ENCODE measurements at regions not wholly inside any gene's neighbourhood (a gene's known extent, or its start where the extent isn't known, plus 50 kb on each side); places are given as distances from the start of the nearest gene placed in this dataset.
A peak's percentile ranks its signal among the peaks of the same experiment; 100 is the strongest.

- TF ChIP-seq ELF2 (CRISPR knock-in tag; IDR thresholded peaks at IDR 0.05), result no peak
- TF ChIP-seq, protein P1, sequence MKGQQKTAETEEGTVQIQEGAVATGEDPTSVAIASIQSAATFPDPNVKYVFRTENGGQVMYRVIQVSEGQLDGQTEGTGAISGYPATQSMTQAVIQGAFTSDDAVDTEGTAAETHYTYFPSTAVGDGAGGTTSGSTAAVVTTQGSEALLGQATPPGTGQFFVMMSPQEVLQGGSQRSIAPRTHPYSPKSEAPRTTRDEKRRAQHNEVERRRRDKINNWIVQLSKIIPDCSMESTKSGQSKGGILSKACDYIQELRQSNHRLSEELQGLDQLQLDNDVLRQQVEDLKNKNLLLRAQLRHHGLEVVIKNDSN (CRISPR knock-in tag; IDR thresholded peaks at IDR 0.05), result no peak
- no peak for TF ChIP-seq NFRKB (IDR thresholded peaks at IDR 0.05; ENCODE audit: low read depth)
- no peak for TF ChIP-seq RBFOX2 (IDR thresholded peaks at IDR 0.05; ENCODE audit: low read depth, low read length)
- TF ChIP-seq KHSRP (IDR thresholded peaks at IDR 0.05), result no peak
These were observed 716.8 kb upstream of the MIR17HG start (continued) for GRCh38 chr13:90630716-90631115.

- CTCF ChIA-PET (ENCODE audit: low intra/inter-chr PET ratio), result no interaction called here
- Histone ChIP-seq H4K20me1 (replicated peaks; ENCODE audit: control insufficient read depth, insufficient read depth, low read length) (no peaks in the 10 kb centered on the region), H2AFZ (ENCODE audit: low read depth, low read length) (no peak overlapping the region), H3K4me3 (no peak overlapping the region), H3K36me3 (ENCODE audit: control insufficient read depth, insufficient read depth, low read length) (no peaks in the 10 kb centered on the region), H3K4me1 (replicated peaks in 1 of 2; ENCODE audit: control insufficient read depth in 2 of 2, insufficient read depth in 2 of 2, low read length in 2 of 2) (no peaks in the 10 kb centered on the region), H3K9me3 (replicated peaks; ENCODE audit: control insufficient read depth, insufficient read depth, low read depth, low read length) (peaks cover 8% of the 10 kb centered on the region; the same call in 1 of the 2 replicates), H3K9ac (ENCODE audit: insufficient read depth in 1 of 2, low read depth in 2 of 2, low read length in 2 of 2) (no peak overlapping the region), H3K4me2 (ENCODE audit: insufficient read depth, low read length) (no peak overlapping the region), H3K27me3 (ENCODE audit: control insufficient read depth in 2 of 2, insufficient read depth in 2 of 2, low read length in 2 of 2) (no peaks in the 10 kb centered on the region), H3K79me2 (ENCODE audit: control insufficient read depth, insufficient read depth, low read length) (no peaks in the 10 kb centered on the region), H3K9me1 (ENCODE audit: control insufficient read depth, insufficient read depth, low read length) (no peaks in the 10 kb centered on the region), H3K27ac (ENCODE audit: extremely low read depth, low read depth, low read length) (no peak overlapping the region)
- no peak for FAIRE-seq
- ATAC-seq, result no peak
- in situ Hi-C loops (cut with MboI) (no loop called here), intact Hi-C loops (cut with micrococcal nuclease) (loop anchor here (10.0 kb wide), 1 partner anchor 57 kb away; no protein-coding TSS in a partner anchor)
- DNase-seq (ENCODE audit: extremely low read depth in 1 of 4, low spot score in 3 of 4), result no peak
- no TSS peak for BruUV-seq (replicated peaks)
- POLR2A ChIA-PET, result no interaction called here
- under 1% methylated on average over 3 of the region's 3 CpGs for WGBS (ENCODE audit: insufficient coverage, low coverage, missing lambda C conversion rate)
- TF ChIP-seq C11orf30 (IDR thresholded peaks at IDR 0.05; ENCODE audit: low read depth), result peak; percentile 63
- TF ChIP-seq NFE2 (IDR thresholded peaks at IDR 0.05; ENCODE audit: low read depth), result peak; percentile 83
- peak; percentile 86 for TF ChIP-seq MAFK (IDR thresholded peaks at IDR 0.05; ENCODE audit: low read length)
- no peak for TF ChIP-seq GATA2 (CRISPR knock-in tag; IDR thresholded peaks at IDR 0.05)
- TF ChIP-seq PHB (CRISPR knock-in tag; IDR thresholded peaks at IDR 0.05), result no peak
- TF ChIP-seq RCOR1 (IDR thresholded peaks at IDR 0.05; ENCODE audit: borderline replicate concordance in 1 of 2, low read depth in 2 of 2, low read length in 2 of 2), result no peak
- TF ChIP-seq, protein P2, sequence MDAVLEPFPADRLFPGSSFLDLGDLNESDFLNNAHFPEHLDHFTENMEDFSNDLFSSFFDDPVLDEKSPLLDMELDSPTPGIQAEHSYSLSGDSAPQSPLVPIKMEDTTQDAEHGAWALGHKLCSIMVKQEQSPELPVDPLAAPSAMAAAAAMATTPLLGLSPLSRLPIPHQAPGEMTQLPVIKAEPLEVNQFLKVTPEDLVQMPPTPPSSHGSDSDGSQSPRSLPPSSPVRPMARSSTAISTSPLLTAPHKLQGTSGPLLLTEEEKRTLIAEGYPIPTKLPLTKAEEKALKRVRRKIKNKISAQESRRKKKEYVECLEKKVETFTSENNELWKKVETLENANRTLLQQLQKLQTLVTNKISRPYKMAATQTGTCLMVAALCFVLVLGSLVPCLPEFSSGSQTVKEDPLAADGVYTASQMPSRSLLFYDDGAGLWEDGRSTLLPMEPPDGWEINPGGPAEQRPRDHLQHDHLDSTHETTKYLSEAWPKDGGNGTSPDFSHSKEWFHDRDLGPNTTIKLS (IDR thresholded peaks at IDR 0.05; ENCODE audit: borderline replicate concordance, low read depth), result no peak
- TF ChIP-seq DMBX1 (CRISPR knock-in tag; IDR thresholded peaks at IDR 0.05; ENCODE audit: borderline replicate concordance), result peak; percentile 71; the same call in 1 of the 2 replicates
- no peak for TF ChIP-seq HDGF (IDR thresholded peaks at IDR 0.05)
- TF ChIP-seq BCOR (IDR thresholded peaks at IDR 0.05), result no peak
- TF ChIP-seq, protein P3, sequence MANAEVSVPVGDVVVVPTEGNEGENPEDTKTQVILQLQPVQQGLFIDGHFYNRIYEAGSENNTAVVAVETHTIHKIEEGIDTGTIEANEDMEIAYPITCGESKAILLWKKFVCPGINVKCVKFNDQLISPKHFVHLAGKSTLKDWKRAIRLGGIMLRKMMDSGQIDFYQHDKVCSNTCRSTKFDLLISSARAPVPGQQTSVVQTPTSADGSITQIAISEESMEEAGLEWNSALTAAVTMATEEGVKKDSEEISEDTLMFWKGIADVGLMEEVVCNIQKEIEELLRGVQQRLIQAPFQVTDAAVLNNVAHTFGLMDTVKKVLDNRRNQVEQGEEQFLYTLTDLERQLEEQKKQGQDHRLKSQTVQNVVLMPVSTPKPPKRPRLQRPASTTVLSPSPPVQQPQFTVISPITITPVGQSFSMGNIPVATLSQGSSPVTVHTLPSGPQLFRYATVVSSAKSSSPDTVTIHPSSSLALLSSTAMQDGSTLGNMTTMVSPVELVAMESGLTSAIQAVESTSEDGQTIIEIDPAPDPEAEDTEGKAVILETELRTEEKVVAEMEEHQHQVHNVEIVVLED (CRISPR knock-in tag; IDR thresholded peaks at IDR 0.05), result no peak
- peak; percentile 29 for TF ChIP-seq ZNF699 (CRISPR knock-in tag; IDR thresholded peaks at IDR 0.05; ENCODE audit: insufficient replicate concordance)
- TF ChIP-seq, protein P4, sequence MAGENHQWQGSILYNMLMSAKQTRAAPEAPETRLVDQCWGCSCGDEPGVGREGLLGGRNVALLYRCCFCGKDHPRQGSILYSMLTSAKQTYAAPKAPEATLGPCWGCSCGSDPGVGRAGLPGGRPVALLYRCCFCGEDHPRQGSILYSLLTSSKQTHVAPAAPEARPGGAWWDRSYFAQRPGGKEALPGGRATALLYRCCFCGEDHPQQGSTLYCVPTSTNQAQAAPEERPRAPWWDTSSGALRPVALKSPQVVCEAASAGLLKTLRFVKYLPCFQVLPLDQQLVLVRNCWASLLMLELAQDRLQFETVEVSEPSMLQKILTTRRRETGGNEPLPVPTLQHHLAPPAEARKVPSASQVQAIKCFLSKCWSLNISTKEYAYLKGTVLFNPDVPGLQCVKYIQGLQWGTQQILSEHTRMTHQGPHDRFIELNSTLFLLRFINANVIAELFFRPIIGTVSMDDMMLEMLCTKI (IDR thresholded peaks at IDR 0.05; ENCODE audit: partially characterized antibody), result no peak
These were observed 715.3 kb upstream of the MIR17HG start for GRCh38 chr13:90632184-90632583.

All from K562 (cell line).